H1 (cell line): ENCODE measurements at regions not wholly inside any gene's neighbourhood (a gene's known extent, or its start where the extent isn't known, plus 50 kb on each side); places are given as distances from the start of the nearest gene placed in this dataset.
A peak's percentile ranks its signal among the peaks of the same experiment; 100 is the strongest.

Experiments
- CTCF ChIA-PET: fragments of 300-600 bp; sonication (Branson Sonifier 250); formaldehyde crosslinking; loops from one replicate; lab custom pipeline; 2021; ENCODE audit not compliant: partially characterized antibody; lab: Charles Lee
- POLR2A ChIA-PET: fragments of 300-600 bp; sonication (Branson Sonifier 250); formaldehyde crosslinking; loops from one replicate; lab custom pipeline; 2021; ENCODE audit warnings: inconsistent platforms; ENCODE audit not compliant: partially characterized antibody; lab: Charles Lee
- DNase-seq, 2 experiments: peaks; one replicate each; pipeline versions ENCODE4 v3.0.0 to v3.0.0-alpha.2; 2010 to 2022; ENCODE audit warnings: low spot score in 2 of 2, low read depth in 1 of 2, mixed read lengths in 1 of 2
- FAIRE-seq: peaks from 2 replicates; lab custom pipeline; 2011; peaks lifted over from hg19 to GRCh38; lab: Jason Lieb, UNC
- H2AFZ ChIP-seq: 2 replicates; pipeline ENCODE4 v1.8.1; 2012; ENCODE audit warnings: low read length, inconsistent platforms
- H2AK5ac ChIP-seq: 2 replicates; pipeline ENCODE4 v1.6.1; 2013; ENCODE audit warnings: low read depth, low read length
- H2BK120ac ChIP-seq: replicated peaks from 2 replicates; pipeline ENCODE3; 2013; ENCODE audit warnings: low read depth, low read length, inconsistent platforms
- H2BK12ac ChIP-seq: 2 replicates; pipeline ENCODE4 v1.6.1; 2013; ENCODE audit warnings: low read depth, low read length
- H2BK15ac ChIP-seq: 2 replicates; pipeline ENCODE4 v1.6.1; 2013; ENCODE audit warnings: low read length
- H2BK20ac ChIP-seq: 2 replicates; pipeline ENCODE4 v1.6.1; 2013; ENCODE audit warnings: low read length
- H2BK5ac ChIP-seq: 2 replicates; pipeline ENCODE4 v1.6.1; 2013; ENCODE audit warnings: low read depth, low read length
- H3K14ac ChIP-seq: 2 replicates; pipeline ENCODE4 v1.6.1; 2013; ENCODE audit warnings: inconsistent platforms; ENCODE audit not compliant: insufficient read length
- H3K18ac ChIP-seq: 2 replicates; pipeline ENCODE4 v1.6.1; 2013; ENCODE audit warnings: low read length; ENCODE audit errors: extremely low read depth
- H3K23ac ChIP-seq: 2 replicates; pipeline ENCODE4 v1.6.1; 2013; ENCODE audit warnings: inconsistent platforms; ENCODE audit not compliant: insufficient read length
- H3K23me2 ChIP-seq: 2 replicates; pipeline ENCODE4 v1.6.1; 2013; ENCODE audit warnings: low read depth, low read length
- H3K27ac ChIP-seq: 2 replicates; pipeline ENCODE4 v1.6.1; 2011; ENCODE audit warnings: low read depth, low read length, inconsistent platforms
- H3K27me3 ChIP-seq, 4 experiments: replicated peaks in 1 of 4; 1 replicate in 1 of 4; 2 replicates in 3 of 4; pipeline versions ENCODE4 v1.6.1 to v1.8.1; 2011 to 2013; ENCODE audit warnings: low read length in 3 of 4, mild to moderate bottlenecking in 3 of 4, inconsistent platforms in 2 of 4, mixed read lengths in 2 of 4, moderate library complexity in 1 of 4; ENCODE audit not compliant: control insufficient read depth in 3 of 4, insufficient read depth in 3 of 4; ENCODE audit errors: extremely low read depth in 1 of 4
- H3K36me3 ChIP-seq, 4 experiments: 2 replicates each; pipeline versions ENCODE4 v1.6.1 to v1.8.1; 2011 to 2013; ENCODE audit warnings: mild to moderate bottlenecking in 4 of 4, low read length in 3 of 4, moderate library complexity in 2 of 4, control low read depth in 1 of 4, inconsistent platforms in 1 of 4; ENCODE audit not compliant: insufficient read depth in 4 of 4, control insufficient read depth in 2 of 4
- H3K4ac ChIP-seq: replicated peaks from 2 replicates; pipeline ENCODE3; 2013; ENCODE audit warnings: low read length, low read depth, mixed read lengths, inconsistent platforms; ENCODE audit not compliant: insufficient read length
- H3K4me1 ChIP-seq, 4 experiments: replicated peaks in 1 of 4; 1 replicate in 1 of 4; 2 replicates in 3 of 4; pipeline versions ENCODE4 v1.6.1 to v1.8.1; 2011 to 2013; ENCODE audit warnings: low read length in 3 of 4, inconsistent platforms in 2 of 4, mixed read lengths in 1 of 4; ENCODE audit not compliant: insufficient read depth in 4 of 4, control insufficient read depth in 3 of 4
- H3K4me2 ChIP-seq, 2 experiments: 2 replicates each; pipeline versions ENCODE4 v1.6.1 to v1.8.1; 2011 to 2013; ENCODE audit warnings: low read depth in 2 of 2, low read length in 2 of 2, control low read depth in 1 of 2, inconsistent platforms in 1 of 2, mild to moderate bottlenecking in 1 of 2; ENCODE audit not compliant: insufficient read depth in 1 of 2
- H3K4me3 ChIP-seq, 4 experiments: fragments of 200-600, 300-600 bp in 1 of 4; sonication (generic), shearing (Covaris generic), sonication (Bioruptor Twin) in 1 of 4; 2 replicates each; pipeline versions ENCODE4 v1.5.1 to v1.8.1; 2011 to 2016; ENCODE audit warnings: low read length in 4 of 4, low read depth in 3 of 4, control low read depth in 2 of 4, inconsistent platforms in 2 of 4, mild to moderate bottlenecking in 2 of 4, mixed read lengths in 1 of 4, moderate library complexity in 1 of 4; ENCODE audit not compliant: insufficient read depth in 2 of 4; ENCODE audit errors: extremely low read depth in 1 of 4
- H3K56ac ChIP-seq: replicated peaks from 2 replicates; pipeline ENCODE3; 2013; ENCODE audit warnings: low read depth, mild to moderate bottlenecking, mixed read lengths, low read length, inconsistent platforms; ENCODE audit not compliant: insufficient read length
- H3K79me1 ChIP-seq: 2 replicates; pipeline ENCODE4 v1.6.1; 2013; ENCODE audit warnings: low read depth, low read length, control low read depth
- H3K79me2 ChIP-seq, 2 experiments: 2 replicates each; pipeline versions ENCODE4 v1.6.1 to v1.8.1; 2012 to 2013; ENCODE audit warnings: low read length in 2 of 2, mild to moderate bottlenecking in 2 of 2, inconsistent platforms in 1 of 2; ENCODE audit not compliant: insufficient read depth in 2 of 2, control insufficient read depth in 1 of 2
- H3K9ac ChIP-seq, 4 experiments: replicated peaks in 1 of 4; 1 replicate in 1 of 4; 2 replicates in 3 of 4; pipeline versions ENCODE4 v1.6.1 to v1.8.1; 2011 to 2013; ENCODE audit warnings: low read depth in 3 of 4, low read length in 3 of 4, control low read depth in 2 of 4, mild to moderate bottlenecking in 2 of 4, moderate library complexity in 2 of 4, inconsistent platforms in 1 of 4; ENCODE audit errors: extremely low read depth in 1 of 4
- H3K9me3 ChIP-seq, 2 experiments: 2 replicates each; pipeline versions ENCODE4 v1.6.1 to v1.8.1; 2012 to 2013; ENCODE audit warnings: mild to moderate bottlenecking in 2 of 2, moderate library complexity in 2 of 2, control low read depth in 1 of 2, inconsistent platforms in 1 of 2, low read depth in 1 of 2, low read length in 1 of 2, mixed read lengths in 1 of 2; ENCODE audit not compliant: insufficient read depth in 2 of 2
- H4K20me1 ChIP-seq, 2 experiments: replicated peaks in 1 of 2; 2 replicates each; pipeline versions ENCODE3 to v1.8.1; 2011 to 2013; ENCODE audit warnings: inconsistent platforms in 2 of 2, low read length in 2 of 2, mild to moderate bottlenecking in 1 of 2; ENCODE audit not compliant: insufficient read depth in 2 of 2, control insufficient read depth in 1 of 2
- H4K5ac ChIP-seq: 2 replicates; pipeline ENCODE4 v1.6.1; 2013; ENCODE audit warnings: low read length, low read depth, mixed read lengths, inconsistent platforms; ENCODE audit not compliant: insufficient read length
- H4K8ac ChIP-seq: 2 replicates; pipeline ENCODE4 v1.8.0; 2013; ENCODE audit warnings: mild to moderate bottlenecking, moderate library complexity, low read length, inconsistent platforms; ENCODE audit not compliant: insufficient read depth; ENCODE audit errors: extremely low read depth
- H4K91ac ChIP-seq: replicated peaks from 2 replicates; pipeline ENCODE3; 2013; ENCODE audit warnings: low read length, mixed read lengths, inconsistent platforms; ENCODE audit not compliant: insufficient read length
- CTCF ChIP-seq, 3 experiments: IDR thresholded peaks; 1 replicate in 2 of 3; 2 replicates in 1 of 3; pipeline versions ENCODE4 v1.5.1 to v1.6.1; 2011; ENCODE audit warnings: low read length in 3 of 3, mild to moderate bottlenecking in 3 of 3, inconsistent platforms in 2 of 3, low read depth in 1 of 3, moderate library complexity in 1 of 3; ENCODE audit not compliant: insufficient read depth in 1 of 3; ENCODE audit errors: control extremely low read depth in 1 of 3
- RAD21 ChIP-seq, 2 experiments: IDR thresholded peaks in 1 of 2; conservative IDR thresholded peaks in 1 of 2; 2 replicates each; pipeline ENCODE4 v1.6.1; 2011; ENCODE audit warnings: low read depth in 2 of 2, low read length in 2 of 2, improper control_type of control experiment in 1 of 2, inconsistent platforms in 1 of 2, mild to moderate bottlenecking in 1 of 2, moderate library complexity in 1 of 2
- SIX5 ChIP-seq: IDR thresholded peaks from 2 replicates; pipeline ENCODE4 v1.6.1; 2011; ENCODE audit warnings: mild to moderate bottlenecking, low read depth, low read length
- TEAD4 ChIP-seq: IDR thresholded peaks from 2 replicates; pipeline ENCODE4 v1.6.1; 2012; ENCODE audit warnings: low read depth, low read length, inconsistent platforms, mixed read lengths
- WGBS, 2 experiments: shearing (Covaris generic) in 1 of 2; methylation state at CpG; one replicate each; pipeline versions ENCODE4 v1.1.6 to v1.1.7; 2013 to 2015; ENCODE audit warnings: low lambda C conversion rate in 2 of 2, mixed read lengths in 2 of 2, inconsistent platforms in 1 of 2, low coverage in 1 of 2, missing lambda C conversion rate in 1 of 2; ENCODE audit not compliant: insufficient replicate concordance in 2 of 2, insufficient coverage in 1 of 2, insufficient read length in 1 of 2; ENCODE audit errors: extremely low coverage in 1 of 2, missing lambda C conversion rate in 1 of 2; 5-methylcytosine and 5-hydroxymethylcytosine counted together

GRCh38 chr6:41424370-41425058, 89.1 kb downstream of the NCR2 start:
- no peak overlapping the region for H4K91ac ChIP-seq
- TF ChIP-seq SIX5: no peak
- peak; percentile 72 to 82 for TF ChIP-seq RAD21 (IDR thresholded peaks at IDR 0.05 in 1 of 2, conservative IDR thresholded peaks at IDR 0.05 in 1 of 2; ENCODE audit: low read depth in 2 of 2, low read length in 2 of 2)
- peak; percentile 36; the same call in 1 of the 2 replicates for TF ChIP-seq TEAD4
- peak; percentile 34 to 88 (median 85) for TF ChIP-seq CTCF (IDR thresholded peaks at IDR 0.05; ENCODE audit: control extremely low read depth in 1 of 3, insufficient read depth in 1 of 3, low read depth in 1 of 3, low read length in 3 of 3)
- H3K14ac ChIP-seq: no peak overlapping the region
- no peak overlapping the region for H4K5ac ChIP-seq
- H2BK5ac ChIP-seq: no peak overlapping the region
- no peak overlapping the region for H3K56ac ChIP-seq
- H2BK12ac ChIP-seq: no peak overlapping the region
- peaks cover 24 to 62% (median 54%) of the 10 kb centered on the region in 4 experiments for H3K27me3 ChIP-seq
- DNase-seq: peak in 1 of 2 experiments; percentile 97
- WGBS, 2 experiments: 16% methylated on average over 4 of the region's 4 CpGs; no CpG with 5 or more reads in 1 of the 2 experiments
- H3K27ac ChIP-seq: no peak overlapping the region
- CTCF ChIA-PET: interaction anchor here (0.5 to 18.6 kb wide), 57 partner anchors 8 to 515 kb away, joined by 3 to 361 read pairs (median 6); no protein-coding TSS in a partner anchor
- no peak overlapping the region for H4K8ac ChIP-seq
- no peaks in the 10 kb centered on the region for H3K36me3 ChIP-seq
- peaks cover 1 to 2% of the 10 kb centered on the region in 2 experiments for H4K20me1 ChIP-seq
- peaks cover 0 to under 1% of the 10 kb centered on the region in 2 experiments; a peak in 1 of 4 replicates for H3K9me3 ChIP-seq
- H3K9ac ChIP-seq: no peak overlapping the region
- H2BK120ac ChIP-seq: no peak overlapping the region
- H3K18ac ChIP-seq: no peak overlapping the region
- H2BK15ac ChIP-seq: no peak overlapping the region
- POLR2A ChIA-PET: interaction anchor here (1.0 kb wide), 1 partner anchor 178 kb away, joined by 3 read pairs; no protein-coding TSS in a partner anchor
- H2AFZ ChIP-seq: no peak overlapping the region
- no peak overlapping the region for H3K4ac ChIP-seq
- H3K4me3 ChIP-seq: no peak overlapping the region
- H3K79me1 ChIP-seq: no peaks in the 10 kb centered on the region
- peak; percentile 45 for FAIRE-seq
- H3K4me1 ChIP-seq: peaks cover 3 to 29% (median 8%) of the 10 kb centered on the region in 4 experiments
- no peaks in the 10 kb centered on the region for H3K79me2 ChIP-seq
- H3K23ac ChIP-seq: no peak overlapping the region
- H3K23me2 ChIP-seq: peaks cover 23% of the 10 kb centered on the region; the same call in 1 of the 2 replicates
- no peak overlapping the region for H2AK5ac ChIP-seq
- H3K4me2 ChIP-seq: no peak overlapping the region
- no peak overlapping the region for H2BK20ac ChIP-seq
